ENCODE measurements at regions not wholly inside any gene's neighbourhood (a gene's known extent, or its start where the extent isn't known, plus 50 kb on each side); places are given as distances from the start of the nearest gene placed in this dataset.

DNA sequence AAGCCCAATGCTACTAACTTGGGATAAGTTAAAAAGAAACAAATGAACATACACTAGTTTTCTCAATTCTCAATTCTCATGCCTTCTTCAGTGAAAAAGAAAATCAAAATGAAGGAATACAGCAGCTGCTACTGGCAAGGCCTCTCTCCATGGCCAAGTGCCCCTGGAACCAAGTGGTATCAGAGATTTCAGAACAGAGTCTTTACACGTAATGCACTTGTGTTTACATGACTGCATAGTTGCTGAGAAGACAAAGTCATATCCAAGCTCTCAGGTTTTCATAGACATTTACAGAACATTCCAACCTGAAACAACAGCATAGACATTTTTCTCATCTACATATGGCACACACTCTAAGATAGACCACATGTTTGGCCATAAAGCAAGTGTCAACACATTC lies 789.9 kb downstream of the CBLN2 start:
- Histone ChIP-seq H3K27me3 (ENCODE audit: control insufficient read depth, insufficient read depth, low read length) (no peaks in the 10 kb centered on the region), H3K4me3 (ENCODE audit: low read length in 3 of 3) (no peak overlapping the region), H3K9ac (ENCODE audit: low read length in 3 of 3) (no peak overlapping the region), H3K9me3 (ENCODE audit: control insufficient read depth in 2 of 3, insufficient read depth in 1 of 3, low read length in 3 of 3) (no peaks in the 10 kb centered on the region), H3K27ac (ENCODE audit: low read depth in 2 of 2, low read length in 2 of 2) (no peak overlapping the region), H3K4me1 (ENCODE audit: control insufficient read depth in 2 of 3, insufficient read depth in 2 of 3, low read depth in 1 of 3, low read length in 3 of 3) (no peaks in the 10 kb centered on the region), H3K36me3 (ENCODE audit: control insufficient read depth in 2 of 3, insufficient read depth in 3 of 3, low read length in 3 of 3) (no peaks in the 10 kb centered on the region)
- DNase-seq (no peak), FAIRE-seq (no peak)
- intact Hi-C loops (cut with DNase I), result no loop called here
- TF ChIP-seq, protein P1, sequence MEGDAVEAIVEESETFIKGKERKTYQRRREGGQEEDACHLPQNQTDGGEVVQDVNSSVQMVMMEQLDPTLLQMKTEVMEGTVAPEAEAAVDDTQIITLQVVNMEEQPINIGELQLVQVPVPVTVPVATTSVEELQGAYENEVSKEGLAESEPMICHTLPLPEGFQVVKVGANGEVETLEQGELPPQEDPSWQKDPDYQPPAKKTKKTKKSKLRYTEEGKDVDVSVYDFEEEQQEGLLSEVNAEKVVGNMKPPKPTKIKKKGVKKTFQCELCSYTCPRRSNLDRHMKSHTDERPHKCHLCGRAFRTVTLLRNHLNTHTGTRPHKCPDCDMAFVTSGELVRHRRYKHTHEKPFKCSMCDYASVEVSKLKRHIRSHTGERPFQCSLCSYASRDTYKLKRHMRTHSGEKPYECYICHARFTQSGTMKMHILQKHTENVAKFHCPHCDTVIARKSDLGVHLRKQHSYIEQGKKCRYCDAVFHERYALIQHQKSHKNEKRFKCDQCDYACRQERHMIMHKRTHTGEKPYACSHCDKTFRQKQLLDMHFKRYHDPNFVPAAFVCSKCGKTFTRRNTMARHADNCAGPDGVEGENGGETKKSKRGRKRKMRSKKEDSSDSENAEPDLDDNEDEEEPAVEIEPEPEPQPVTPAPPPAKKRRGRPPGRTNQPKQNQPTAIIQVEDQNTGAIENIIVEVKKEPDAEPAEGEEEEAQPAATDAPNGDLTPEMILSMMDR (IDR thresholded peaks at IDR 0.05; ENCODE audit: borderline replicate concordance, extremely low read depth, insufficient read depth), result no peak

DNA sequence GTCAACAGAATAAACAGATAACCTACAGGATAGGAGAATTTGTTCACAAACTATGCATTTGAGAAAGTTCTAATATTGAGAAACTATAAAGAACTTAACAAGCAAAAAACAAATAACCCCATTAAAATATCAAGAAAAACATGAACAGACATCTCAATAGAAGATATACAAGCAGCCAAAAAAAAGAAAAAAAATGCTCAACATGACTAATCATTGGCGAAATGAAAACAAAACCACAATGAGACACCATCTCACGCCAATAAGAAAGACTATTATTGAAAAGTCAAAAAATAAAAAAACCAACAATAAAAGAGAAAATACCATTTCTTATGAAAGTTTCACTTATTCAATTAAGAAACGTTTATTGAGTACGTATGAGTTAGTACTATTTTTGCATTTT lies 800.5 kb downstream of the CBLN2 start:
- H3K27ac ChIP-seq (ENCODE audit: low read depth in 2 of 2, low read length in 2 of 2), result no peak overlapping the region
- H3K4me3 ChIP-seq (ENCODE audit: low read length in 3 of 3), result no peak overlapping the region
- DNase-seq, result no peak
- H3K9me3 ChIP-seq (ENCODE audit: control insufficient read depth in 2 of 3, insufficient read depth in 1 of 3, low read length in 3 of 3), result peaks cover 0 to 5% (median 0%) of the 10 kb centered on the region in 3 donors
- FAIRE-seq, result no peak
- no peaks in the 10 kb centered on the region for H3K27me3 ChIP-seq (ENCODE audit: control insufficient read depth, insufficient read depth, low read length)
- no peaks in the 10 kb centered on the region for H3K4me1 ChIP-seq (ENCODE audit: control insufficient read depth in 2 of 3, insufficient read depth in 2 of 3, low read depth in 1 of 3, low read length in 3 of 3)
- no peaks in the 10 kb centered on the region for H3K36me3 ChIP-seq (ENCODE audit: control insufficient read depth in 2 of 3, insufficient read depth in 3 of 3, low read length in 3 of 3)
- intact Hi-C loops (cut with DNase I), result no loop called here
- H3K9ac ChIP-seq (ENCODE audit: low read length in 3 of 3), result no peak overlapping the region
- TF ChIP-seq, protein P1 (IDR thresholded peaks at IDR 0.05; ENCODE audit: borderline replicate concordance, extremely low read depth, insufficient read depth), result no peak

DNA sequence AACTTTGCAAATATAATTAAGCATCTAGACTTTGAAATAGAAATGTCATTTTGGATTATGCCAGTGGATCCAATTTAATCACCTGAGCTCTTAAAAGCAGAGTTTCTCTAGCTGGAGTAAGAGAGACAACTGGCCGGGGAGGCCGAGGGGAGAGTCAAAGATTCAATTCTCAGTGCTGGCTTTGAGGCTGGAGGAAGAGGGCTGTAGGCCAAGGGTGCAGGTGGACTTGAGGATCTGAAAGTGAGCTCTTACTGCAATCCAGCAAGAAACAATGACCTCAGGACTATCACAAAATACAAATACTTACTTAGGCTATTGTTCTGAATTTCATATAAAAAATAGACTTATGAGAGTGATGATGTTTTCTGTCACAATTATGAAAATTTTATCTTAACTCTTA lies 814.5 kb downstream of the CBLN2 start:
- no peak overlapping the region for H3K9ac ChIP-seq (ENCODE audit: low read length in 3 of 3)
- no peaks in the 10 kb centered on the region for H3K4me1 ChIP-seq (ENCODE audit: control insufficient read depth in 2 of 3, insufficient read depth in 2 of 3, low read depth in 1 of 3, low read length in 3 of 3)
- DNase-seq (no peak), FAIRE-seq (no peak)
- H3K4me3 ChIP-seq (ENCODE audit: low read length in 3 of 3), result no peak overlapping the region
- H3K9me3 ChIP-seq (ENCODE audit: control insufficient read depth in 2 of 3, insufficient read depth in 1 of 3, low read length in 3 of 3), result no peaks in the 10 kb centered on the region
- TF ChIP-seq, protein P1 (IDR thresholded peaks at IDR 0.05; ENCODE audit: borderline replicate concordance, extremely low read depth, insufficient read depth), result no peak
- intact Hi-C loops (cut with DNase I), result no loop called here
- no peaks in the 10 kb centered on the region for H3K27me3 ChIP-seq (ENCODE audit: control insufficient read depth, insufficient read depth, low read length)
- no peaks in the 10 kb centered on the region for H3K36me3 ChIP-seq (ENCODE audit: control insufficient read depth in 2 of 3, insufficient read depth in 3 of 3, low read length in 3 of 3)
- no peak overlapping the region for H3K27ac ChIP-seq (ENCODE audit: low read depth in 2 of 2, low read length in 2 of 2)

DNA sequence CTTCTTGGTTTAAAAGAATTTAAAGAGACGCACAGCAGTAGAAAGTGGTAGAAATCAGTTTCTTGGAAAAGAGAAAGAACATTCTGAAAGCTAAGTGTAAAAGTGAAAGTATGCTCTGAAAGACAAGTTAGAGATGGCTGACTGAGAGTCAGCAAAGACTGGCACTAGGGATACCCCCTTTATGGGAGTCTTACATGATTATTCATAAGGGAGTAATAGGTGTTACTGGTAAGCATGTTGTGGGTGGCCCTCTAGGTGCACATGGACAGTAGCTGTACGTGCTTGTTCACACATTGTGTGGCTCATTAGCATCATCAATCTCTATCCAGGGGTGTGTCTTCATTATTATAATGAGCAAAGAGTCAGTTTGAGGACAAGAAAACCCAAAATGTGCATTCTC lies 816.2 kb downstream of the CBLN2 start:
- H3K36me3 ChIP-seq (ENCODE audit: control insufficient read depth in 2 of 3, insufficient read depth in 3 of 3, low read length in 3 of 3), result no peaks in the 10 kb centered on the region
- no peaks in the 10 kb centered on the region for H3K27me3 ChIP-seq (ENCODE audit: control insufficient read depth, insufficient read depth, low read length)
- no peak for FAIRE-seq

More for the DNA sequence above, 816.2 kb downstream of the CBLN2 start:
- no peak for DNase-seq
- Histone ChIP-seq H3K4me1 (ENCODE audit: control insufficient read depth in 2 of 3, insufficient read depth in 2 of 3, low read depth in 1 of 3, low read length in 3 of 3) (no peaks in the 10 kb centered on the region), H3K9ac (ENCODE audit: low read length in 3 of 3) (no peak overlapping the region), H3K9me3 (ENCODE audit: control insufficient read depth in 2 of 3, insufficient read depth in 1 of 3, low read length in 3 of 3) (no peaks in the 10 kb centered on the region), H3K27ac (ENCODE audit: low read depth in 2 of 2, low read length in 2 of 2) (no peak overlapping the region), H3K4me3 (ENCODE audit: low read length in 3 of 3) (no peak overlapping the region)
- intact Hi-C loops (cut with DNase I), result no loop called here
- TF ChIP-seq, protein P1 (IDR thresholded peaks at IDR 0.05; ENCODE audit: borderline replicate concordance, extremely low read depth, insufficient read depth), result no peak
